ENCODE measurements at regions not wholly inside any gene's neighbourhood (a gene's known extent, or its start where the extent isn't known, plus 50 kb on each side); places are given as distances from the start of the nearest gene placed in this dataset.

DNA sequence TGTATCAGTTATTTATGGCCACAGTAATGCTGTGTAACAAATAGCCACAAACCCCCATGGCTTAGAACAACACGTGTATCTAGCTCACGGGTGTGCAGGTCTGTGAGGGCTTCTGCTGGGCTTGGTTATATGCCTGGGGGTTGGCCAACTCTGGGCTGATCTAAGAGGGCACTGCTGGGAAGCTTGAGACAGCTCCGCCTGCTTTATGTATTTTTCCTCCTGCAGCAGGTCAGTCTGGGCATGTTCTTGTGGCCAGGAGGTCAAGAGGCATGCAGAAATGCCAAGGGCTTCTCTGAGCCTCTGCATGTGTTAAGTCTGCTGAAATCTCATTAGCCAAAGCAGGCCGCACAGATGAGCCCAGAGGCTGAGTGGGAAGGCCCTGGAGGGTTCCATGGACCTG lies 105.8 kb downstream of the ZNF664 start:
- CTCF ChIA-PET = interaction anchor here (0.7 to 1.8 kb wide), 4 partner anchors 8 to 243 kb away, joined by 3 to 5 read pairs (median 3); no protein-coding TSS in a partner anchor
- POLR2A ChIA-PET = no interaction called here
- no peak for FAIRE-seq
- WGBS (ENCODE audit: missing lambda C conversion rate) = 66% methylated on average over 4 of the region's 4 CpGs
- DNase-seq (ENCODE audit: low read depth in 1 of 2, low spot score in 1 of 2) = no peak
- Histone ChIP-seq H3K27ac (no peak overlapping the region), H3K4me3 (no peak overlapping the region), H3K4me1 (no peaks in the 10 kb centered on the region), H3K9me3 (no peaks in the 10 kb centered on the region), H3K4me2 (no peak overlapping the region)
- no peak for ATAC-seq
- no peak for TF ChIP-seq HOXB5 (CRISPR knock-in tag; IDR thresholded peaks at IDR 0.05)
- no peak for TF ChIP-seq FOXS1 (CRISPR knock-in tag; IDR thresholded peaks at IDR 0.05)
- TF ChIP-seq ZSCAN20 (CRISPR knock-in tag; IDR thresholded peaks at IDR 0.05) = no peak
- no peak for TF ChIP-seq RCOR1 (IDR thresholded peaks at IDR 0.05; ENCODE audit: low read depth, low read length)
- no peak for TF ChIP-seq HEYL (CRISPR knock-in tag; IDR thresholded peaks at IDR 0.05)
- TF ChIP-seq RNF2 (IDR thresholded peaks at IDR 0.05; ENCODE audit: borderline replicate concordance, low read depth) = no peak
- TF ChIP-seq KDM5A (IDR thresholded peaks at IDR 0.05) = no peak
- no peak for TF ChIP-seq CTCF (IDR thresholded peaks at IDR 0.05)
- no peak for TF ChIP-seq ATOH8 (CRISPR knock-in tag; IDR thresholded peaks at IDR 0.05; ENCODE audit: low read depth)
- no peak for TF ChIP-seq POLR2AphosphoS2 (conservative IDR thresholded peaks at IDR 0.05; ENCODE audit: low read length)
- TF ChIP-seq MYC (IDR thresholded peaks at IDR 0.05; ENCODE audit: borderline replicate concordance, low read length) = no peak
- TF ChIP-seq ESRRA (IDR thresholded peaks at IDR 0.05; ENCODE audit: borderline replicate concordance, low read length) = no peak
- TF ChIP-seq NR3C1 (IDR thresholded peaks at IDR 0.05) = no peak
- TF ChIP-seq ZC3H11A (IDR thresholded peaks at IDR 0.05) = no peak
- TF ChIP-seq PBX3 (IDR thresholded peaks at IDR 0.05) = no peak
- TF ChIP-seq, protein P1, sequence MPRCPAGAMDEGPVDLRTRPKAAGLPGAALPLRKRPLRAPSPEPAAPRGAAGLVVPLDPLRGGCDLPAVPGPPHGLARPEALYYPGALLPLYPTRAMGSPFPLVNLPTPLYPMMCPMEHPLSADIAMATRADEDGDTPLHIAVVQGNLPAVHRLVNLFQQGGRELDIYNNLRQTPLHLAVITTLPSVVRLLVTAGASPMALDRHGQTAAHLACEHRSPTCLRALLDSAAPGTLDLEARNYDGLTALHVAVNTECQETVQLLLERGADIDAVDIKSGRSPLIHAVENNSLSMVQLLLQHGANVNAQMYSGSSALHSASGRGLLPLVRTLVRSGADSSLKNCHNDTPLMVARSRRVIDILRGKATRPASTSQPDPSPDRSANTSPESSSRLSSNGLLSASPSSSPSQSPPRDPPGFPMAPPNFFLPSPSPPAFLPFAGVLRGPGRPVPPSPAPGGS (IDR thresholded peaks at IDR 0.05) = no peak
- no peak for TF ChIP-seq KDM1A (IDR thresholded peaks at IDR 0.05; ENCODE audit: low read depth)
- TF ChIP-seq EP300 (IDR thresholded peaks at IDR 0.05) = no peak
- TF ChIP-seq ZFP36 (IDR thresholded peaks at IDR 0.05; ENCODE audit: borderline replicate concordance, partially characterized antibody) = no peak
- no peak for TF ChIP-seq HDAC2 (IDR thresholded peaks at IDR 0.05)

DNA sequence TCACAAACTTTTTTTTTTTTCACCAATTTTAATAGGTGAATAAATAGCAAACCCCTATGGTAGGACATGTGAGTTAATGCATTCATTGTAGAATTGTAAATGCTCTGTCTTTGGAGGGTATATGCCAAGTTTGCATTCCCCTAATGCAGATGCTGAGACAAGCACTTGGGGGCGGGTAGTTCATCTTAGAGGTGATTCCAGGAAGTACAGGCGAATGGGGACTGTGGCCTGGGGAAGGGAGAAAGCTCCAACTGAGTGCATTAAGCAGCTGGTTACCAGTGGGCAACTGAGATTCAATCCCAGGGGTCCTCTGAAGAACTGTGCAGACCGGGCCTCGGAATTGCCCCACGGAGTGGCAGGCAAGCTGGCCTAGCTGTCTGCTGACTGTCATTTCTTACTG lies 107.6 kb downstream of the ZNF664 start:
- Histone ChIP-seq H3K9me3 (no peaks in the 10 kb centered on the region), H3K4me2 (no peak overlapping the region), H3K27ac (no peak overlapping the region), H3K4me3 (no peak overlapping the region), H3K4me1 (no peaks in the 10 kb centered on the region)
- TF ChIP-seq CHD4 (IDR thresholded peaks at IDR 0.05; ENCODE audit: borderline replicate concordance) (no peak), CHD2 (IDR thresholded peaks at IDR 0.05; ENCODE audit: low read length, partially characterized antibody) (no peak), KDM1A (IDR thresholded peaks at IDR 0.05; ENCODE audit: low read depth) (no peak), REST (IDR thresholded peaks at IDR 0.05) (no peak), HOXB13 (CRISPR knock-in tag; IDR thresholded peaks at IDR 0.05; ENCODE audit: low read depth) (no peak), HES2 (IDR thresholded peaks at IDR 0.05) (no peak), E2F6 (IDR thresholded peaks at IDR 0.05; ENCODE audit: borderline replicate concordance, low read depth) (no peak), POLR2AphosphoS2 (conservative IDR thresholded peaks at IDR 0.05; ENCODE audit: low read length) (no peak), RCOR1 (IDR thresholded peaks at IDR 0.05; ENCODE audit: low read depth, low read length) (no peak)
- CTCF ChIA-PET = interaction anchor here (1.0 to 1.3 kb wide), 2 partner anchors 16 to 48 kb away, joined by 3 read pairs; no protein-coding TSS in a partner anchor
- DNase-seq (ENCODE audit: low read depth in 1 of 2, low spot score in 1 of 2) (no peak), ATAC-seq (no peak; a peak in 2 of 6 replicates), FAIRE-seq (no peak)
- 71% methylated on average over 5 of the region's 5 CpGs for WGBS (ENCODE audit: missing lambda C conversion rate)
- POLR2A ChIA-PET = no interaction called here
